ENCODE measurements at regions not wholly inside any gene's neighbourhood (a gene's known extent, or its start where the extent isn't known, plus 50 kb on each side); places are given as distances from the start of the nearest gene placed in this dataset.
"Not testable (repeated sequence)": the region's sequence is repeated elsewhere in the genome, so short reads cannot be mapped to it uniquely, and the experiment has no call there.

- DNase-seq = no peak
These were observed 143.0 kb upstream of the SHH start for GRCh38 chr7:155955367-155955635.

GRCh38 chr7:155954550-155955366 is 142.5 kb upstream of the SHH start:
- DNase-seq = no peak

- no peak for DNase-seq
These were observed 141.7 kb upstream of the SHH start for GRCh38 chr7:155953781-155954549.

GRCh38 chr7:155953501-155953778 is 141.2 kb upstream of the SHH start:
- DNase-seq = no peak

- no peak for DNase-seq
These were observed 139.4 kb upstream of the SHH start for GRCh38 chr7:155951554-155952158.

GRCh38 chr7:155950898-155951553 is 138.8 kb upstream of the SHH start:
- no peak for DNase-seq

GRCh38 chr7:155948845-155949244 is 136.6 kb upstream of the SHH start:
- DNase-seq = no peak

GRCh38 chr7:155948423-155948822 is 136.2 kb upstream of the SHH start:
- no peak for DNase-seq

- no peak for DNase-seq
These were observed 134.8 kb upstream of the SHH start for GRCh38 chr7:155947051-155947450.

GRCh38 chr7:155945670-155946325 is 133.5 kb upstream of the SHH start:
- DNase-seq = no peak

- no peak for DNase-seq
These were observed 132.6 kb upstream of the SHH start for GRCh38 chr7:155944901-155945300.

GRCh38 chr7:155943251-155943899 is 131.1 kb upstream of the SHH start:
- DNase-seq = no peak

- no peak for DNase-seq
These were observed 130.1 kb upstream of the SHH start for GRCh38 chr7:155942226-155942950.

GRCh38 chr7:155941688-155942087 is 129.4 kb upstream of the SHH start:
- DNase-seq = no peak

GRCh38 chr7:155939350-155939749 is 127.1 kb upstream of the SHH start:
- no peak for DNase-seq

- no peak for DNase-seq
These were observed 125.9 kb upstream of the SHH start for GRCh38 chr7:155938129-155938528.

GRCh38 chr7:155935726-155936125 is 123.5 kb upstream of the SHH start:
- DNase-seq = no peak

GRCh38 chr7:155935005-155935557 is 122.8 kb upstream of the SHH start:
- DNase-seq = no peak

- DNase-seq = not testable (repeated sequence)
These were observed 120.1 kb upstream of the SHH start for GRCh38 chr7:155932324-155932723.

- DNase-seq = no peak
These were observed 119.3 kb upstream of the SHH start for GRCh38 chr7:155931396-155932085.

- DNase-seq = no peak
These were observed 118.3 kb upstream of the SHH start for GRCh38 chr7:155930527-155930926.
